Fibroblast of pulmonary artery (primary cell): ENCODE measurements at regions not wholly inside any gene's neighbourhood (a gene's known extent, or its start where the extent isn't known, plus 50 kb on each side); places are given as distances from the start of the nearest gene placed in this dataset.

Experiments
- DNase-seq: peaks from one replicate; pipeline ENCODE4 v3.0.0-alpha.2; 2010; ENCODE audit warnings: low read depth
- H3K4me3 ChIP-seq: replicated peaks from 2 replicates; pipeline ENCODE4 v1.5.1; 2011; ENCODE audit warnings: low read depth, mild to moderate bottlenecking, control low read depth, low read length, moderate library complexity
- TF ChIP-seq, protein P1 (sequence below): IDR thresholded peaks from 2 replicates; pipeline ENCODE4 v1.5.1; 2011; ENCODE audit warnings: mild to moderate bottlenecking, control low read depth, low read length, inconsistent platforms; ENCODE audit errors: missing control alignments

DNA sequence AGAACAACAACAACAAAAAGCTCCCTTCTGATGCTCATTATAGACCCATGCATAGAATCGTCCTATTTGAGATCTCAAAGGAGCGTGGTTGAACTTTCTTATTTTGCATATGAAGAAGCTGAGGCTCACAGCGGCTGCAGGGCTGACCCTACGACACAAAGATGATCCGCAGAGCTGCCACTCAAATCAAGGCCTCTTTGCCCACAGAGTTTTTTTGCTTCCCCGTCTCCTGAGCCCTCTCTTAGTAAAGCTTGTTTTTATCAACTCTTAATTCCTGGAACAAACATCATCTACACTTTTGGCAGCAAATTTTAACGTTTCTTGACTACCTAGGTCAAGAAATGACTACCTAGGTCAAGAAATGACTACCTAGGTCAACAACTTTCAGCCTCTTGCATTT, 73.7 kb downstream of the C16orf95 start:
- TF ChIP-seq, protein P1, sequence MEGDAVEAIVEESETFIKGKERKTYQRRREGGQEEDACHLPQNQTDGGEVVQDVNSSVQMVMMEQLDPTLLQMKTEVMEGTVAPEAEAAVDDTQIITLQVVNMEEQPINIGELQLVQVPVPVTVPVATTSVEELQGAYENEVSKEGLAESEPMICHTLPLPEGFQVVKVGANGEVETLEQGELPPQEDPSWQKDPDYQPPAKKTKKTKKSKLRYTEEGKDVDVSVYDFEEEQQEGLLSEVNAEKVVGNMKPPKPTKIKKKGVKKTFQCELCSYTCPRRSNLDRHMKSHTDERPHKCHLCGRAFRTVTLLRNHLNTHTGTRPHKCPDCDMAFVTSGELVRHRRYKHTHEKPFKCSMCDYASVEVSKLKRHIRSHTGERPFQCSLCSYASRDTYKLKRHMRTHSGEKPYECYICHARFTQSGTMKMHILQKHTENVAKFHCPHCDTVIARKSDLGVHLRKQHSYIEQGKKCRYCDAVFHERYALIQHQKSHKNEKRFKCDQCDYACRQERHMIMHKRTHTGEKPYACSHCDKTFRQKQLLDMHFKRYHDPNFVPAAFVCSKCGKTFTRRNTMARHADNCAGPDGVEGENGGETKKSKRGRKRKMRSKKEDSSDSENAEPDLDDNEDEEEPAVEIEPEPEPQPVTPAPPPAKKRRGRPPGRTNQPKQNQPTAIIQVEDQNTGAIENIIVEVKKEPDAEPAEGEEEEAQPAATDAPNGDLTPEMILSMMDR: no peak
- no peak overlapping the region for H3K4me3 ChIP-seq
- DNase-seq: no peak

DNA sequence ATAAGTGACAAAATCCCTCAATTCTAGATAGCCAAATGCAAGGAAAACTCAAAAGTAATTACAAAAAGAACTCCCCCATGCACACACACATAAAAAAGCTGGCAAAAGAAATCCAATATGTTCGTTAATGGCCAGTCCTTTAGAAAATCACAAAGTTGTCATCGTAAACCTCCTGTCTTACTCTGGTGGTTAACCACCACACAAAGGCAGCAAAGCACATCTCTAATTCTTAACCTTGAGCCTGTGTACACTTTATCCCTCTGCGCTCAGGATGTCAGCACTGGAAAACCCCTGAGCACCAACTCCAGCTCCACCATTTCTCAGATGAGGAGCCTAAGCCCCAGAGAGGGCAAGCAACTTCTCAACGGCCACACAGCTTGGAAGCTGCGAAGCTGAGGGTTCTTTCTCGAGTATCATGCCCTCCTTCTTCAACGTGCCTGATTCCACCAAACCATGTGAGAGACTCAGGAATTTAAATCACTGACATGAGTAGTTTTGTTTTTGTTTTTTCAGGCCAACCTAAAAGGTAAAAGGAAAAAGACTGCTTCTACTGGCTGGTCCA, 72.5 kb downstream of the C16orf95 start:
- DNase-seq: no peak
- TF ChIP-seq, protein P1: no peak
- H3K4me3 ChIP-seq: no peak overlapping the region

DNA sequence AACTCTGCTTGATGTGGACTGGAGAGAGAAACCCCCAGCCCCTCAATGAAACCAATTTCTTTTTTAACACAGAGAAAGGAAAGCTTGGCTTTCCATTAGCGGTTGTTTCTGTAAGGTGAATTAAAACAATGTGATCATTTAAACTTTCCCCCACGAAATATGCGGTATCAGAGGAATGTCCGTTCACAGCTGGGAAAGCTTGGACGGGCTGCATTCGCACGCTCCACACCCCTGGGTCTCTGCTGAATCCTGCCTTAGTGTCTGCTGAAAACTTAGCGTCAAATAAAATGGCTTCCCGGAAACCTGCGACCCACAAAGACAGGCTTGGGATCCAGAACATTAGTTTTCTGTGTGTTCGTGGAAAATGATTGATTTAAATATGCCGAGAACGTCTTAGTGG, 71.7 kb downstream of the C16orf95 start:
- H3K4me3 ChIP-seq: no peak overlapping the region
- TF ChIP-seq, protein P1: no peak
- peak; percentile 32 for DNase-seq

DNA sequence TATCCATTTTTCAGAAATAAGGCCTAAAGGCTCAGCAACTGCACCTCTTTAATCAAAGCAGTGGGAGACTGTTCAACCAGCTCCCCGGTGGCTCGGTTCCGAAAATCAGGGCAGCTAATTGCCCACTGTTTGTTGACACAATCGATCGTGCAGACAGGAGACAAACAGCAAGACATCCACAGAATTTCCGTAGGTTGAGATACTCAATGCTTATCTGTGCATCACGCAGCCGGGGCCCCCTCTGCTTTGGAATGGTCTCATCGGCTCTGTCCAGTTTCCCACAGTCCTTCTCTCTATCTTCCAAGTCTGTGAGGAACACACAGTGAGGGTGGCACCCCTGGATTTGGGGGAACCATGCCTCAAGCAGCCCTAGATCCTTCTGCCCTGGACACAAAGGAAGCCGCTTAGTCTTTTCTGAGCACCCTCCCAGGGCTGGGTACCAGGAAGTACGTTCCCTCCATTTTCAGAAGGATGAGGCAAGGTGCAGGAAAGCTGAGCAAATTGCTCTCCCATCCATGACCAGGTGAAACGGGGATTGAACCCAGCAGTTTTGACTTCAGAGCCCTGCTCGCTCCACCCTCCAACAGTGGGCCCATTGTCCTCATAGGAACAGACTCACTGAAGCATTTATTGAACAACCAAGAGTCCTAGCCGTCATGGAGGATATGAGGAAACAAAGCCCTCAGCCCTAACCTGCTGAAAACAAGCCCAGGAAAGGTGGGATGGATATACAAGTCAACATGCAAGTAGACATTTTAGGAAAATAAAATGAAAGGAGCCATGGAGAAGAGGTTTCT, 70.7 kb downstream of the C16orf95 start:
- DNase-seq: no peak
- TF ChIP-seq, protein P1: no peak

DNA sequence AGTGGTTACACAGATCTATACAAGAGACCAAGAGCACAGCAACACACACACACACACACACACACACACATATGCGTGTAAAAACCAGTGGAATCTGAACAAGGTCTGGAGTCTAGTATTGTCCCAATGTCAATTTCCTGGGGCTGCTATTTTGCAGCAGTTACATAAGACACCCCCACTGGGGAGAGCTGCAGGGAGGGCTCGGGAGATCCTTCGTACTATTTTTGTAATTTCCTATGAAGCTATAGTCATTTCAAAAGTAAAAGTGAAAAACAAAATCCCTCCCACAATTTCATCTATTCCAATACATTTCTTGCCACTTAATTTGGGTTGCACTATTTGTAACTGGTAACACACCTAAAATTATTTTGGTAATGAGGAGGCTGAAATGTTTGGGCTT, 68.5 kb downstream of the C16orf95 start:
- TF ChIP-seq, protein P1: no peak
- no peak overlapping the region for H3K4me3 ChIP-seq
- no peak for DNase-seq

More for the DNA sequence above, 70.7 kb downstream of the C16orf95 start:
- H3K4me3 ChIP-seq: no peak overlapping the region

DNA sequence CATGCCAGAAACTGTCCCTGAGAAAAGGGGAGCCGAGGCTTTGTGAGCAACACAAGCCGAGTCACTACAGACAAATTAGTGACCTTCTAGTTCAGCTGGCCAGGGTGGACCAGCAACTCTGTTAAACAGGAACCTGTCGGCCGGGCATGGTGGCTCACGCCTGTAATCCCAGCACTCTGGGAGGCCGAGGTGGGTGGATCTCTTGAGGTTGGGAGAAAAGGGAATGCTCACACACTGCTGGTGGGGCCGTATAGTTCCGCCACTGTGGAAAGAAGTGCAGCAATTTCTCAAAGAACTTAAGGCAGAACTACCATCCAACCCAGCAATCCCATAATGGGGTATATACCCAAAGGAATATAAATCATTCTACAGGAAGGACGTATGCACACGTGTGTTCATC, 67.8 kb downstream of the C16orf95 start:
- no peak overlapping the region for H3K4me3 ChIP-seq
- DNase-seq: no peak
- TF ChIP-seq, protein P1: no peak
